Immature natural killer cell (primary cell): ENCODE measurements at regions not wholly inside any gene's neighbourhood (a gene's known extent, or its start where the extent isn't known, plus 50 kb on each side); places are given as distances from the start of the nearest gene placed in this dataset.
"Not testable (repeated sequence)": the region's sequence is repeated elsewhere in the genome, so short reads cannot be mapped to it uniquely, and the experiment has no call there.

Source experiments
- DNase-seq, 3 donors: peaks; one replicate each; pipeline ENCODE4 v3.0.0; 2022; ENCODE audit warnings: mixed read lengths in 1 of 3
- H3K27ac Mint-ChIP-seq, 6 donors: one replicate each; pipeline ENCODE4 v1.8.0; 2020; ENCODE audit warnings: mixed read lengths in 6 of 6, mild to moderate bottlenecking in 5 of 6, inconsistent platforms in 4 of 6, moderate library complexity in 3 of 6
- H3K27me3 Mint-ChIP-seq, 3 donors: one replicate each; pipeline ENCODE4 v1.8.0; 2020 to 2021; ENCODE audit warnings: low read depth in 3 of 3, mild to moderate bottlenecking in 3 of 3, mixed read lengths in 3 of 3, moderate library complexity in 3 of 3, inconsistent platforms in 1 of 3
- H3K36me3 Mint-ChIP-seq, 3 donors: one replicate each; pipeline ENCODE4 v1.8.0; 2020; ENCODE audit warnings: mixed read lengths in 3 of 3, inconsistent platforms in 2 of 3, mild to moderate bottlenecking in 2 of 3
- H3K4me1 Mint-ChIP-seq, 2 donors: one replicate each; pipeline ENCODE4 v1.8.0; 2020; ENCODE audit warnings: inconsistent platforms in 2 of 2, mild to moderate bottlenecking in 2 of 2, mixed read lengths in 2 of 2, moderate library complexity in 1 of 2
- H3K4me3 Mint-ChIP-seq, 5 donors: one replicate each; pipeline ENCODE4 v1.8.0; 2020; ENCODE audit warnings: mild to moderate bottlenecking in 5 of 5, mixed read lengths in 5 of 5, inconsistent platforms in 3 of 5, moderate library complexity in 3 of 5
- H3K9me3 Mint-ChIP-seq, 6 donors: one replicate each; pipeline ENCODE4 v1.8.0; 2020; ENCODE audit warnings: mild to moderate bottlenecking in 6 of 6, mixed read lengths in 6 of 6, inconsistent platforms in 4 of 6, moderate library complexity in 3 of 6

DNA sequence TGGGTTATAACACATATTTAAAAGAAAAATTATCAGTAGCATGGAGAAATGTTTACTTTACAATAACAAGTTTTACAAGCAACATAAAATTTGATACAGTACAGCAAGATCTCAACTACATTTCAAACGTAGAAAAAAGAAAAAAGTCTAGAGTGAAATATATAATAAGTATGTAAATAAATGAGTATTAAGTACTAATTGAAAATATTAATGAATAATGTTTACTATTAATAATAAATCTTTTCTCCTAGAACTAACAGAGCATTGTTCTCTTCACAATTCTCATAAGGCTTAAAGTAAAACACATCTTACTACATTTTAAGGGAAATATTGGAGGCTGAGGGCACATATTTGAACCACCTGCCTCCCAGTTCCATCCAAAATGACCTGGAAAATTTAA lies 72.1 kb downstream of the TMEM212 start:
- DNase-seq, result no peak
- Mint-ChIP-seq H3K36me3 (peaks cover 3 to 12% (median 9%) of the 10 kb centered on the region in 3 donors), H3K9me3 (peaks cover 0 to 5% (median 3%) of the 10 kb centered on the region in 6 donors), H3K27me3 (peaks cover 3 to 10% (median 3%) of the 10 kb centered on the region in 3 donors), H3K4me3 (no peak overlapping the region), H3K27ac (no peak overlapping the region), H3K4me1 (no peaks in the 10 kb centered on the region)

- peaks cover 5 to 11% (median 6%) of the 10 kb centered on the region in 3 donors for H3K36me3 Mint-ChIP-seq
- no peak overlapping the region for H3K4me3 Mint-ChIP-seq
- H3K27me3 Mint-ChIP-seq, result peaks cover 4 to 10% (median 5%) of the 10 kb centered on the region in 3 donors
- no peaks in the 10 kb centered on the region for H3K4me1 Mint-ChIP-seq
- no peak for DNase-seq
- peaks cover 0 to 13% (median 6%) of the 10 kb centered on the region in 6 donors for H3K9me3 Mint-ChIP-seq
- no peak overlapping the region for H3K27ac Mint-ChIP-seq
Observed at GRCh38 chr3:171916888-171917287, 73.7 kb downstream of the TMEM212 start.

DNA sequence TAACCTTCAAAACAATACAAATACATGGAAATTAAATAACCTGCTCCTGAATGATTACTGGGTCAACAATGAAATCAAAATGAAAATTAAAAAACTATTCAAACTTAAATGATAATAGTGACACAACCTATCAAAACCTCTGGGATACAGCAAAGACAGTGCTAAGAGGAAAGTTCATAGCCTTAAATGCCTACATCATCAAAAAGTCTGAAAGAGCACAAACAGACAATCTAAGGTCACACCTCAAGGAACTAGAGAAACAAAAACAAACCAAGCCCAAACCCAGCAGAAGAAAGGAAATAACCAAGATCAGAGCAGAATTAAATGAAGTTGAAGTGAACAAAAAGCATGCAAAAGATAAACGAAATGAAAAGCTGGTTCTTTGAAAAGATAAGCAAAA lies 79.5 kb downstream of the TMEM212 start:
- Mint-ChIP-seq H3K27me3 (peaks cover 3 to 11% (median 4%) of the 10 kb centered on the region in 3 donors), H3K27ac (peak overlapping the region in 1 of 6 donors; percentile 20), H3K36me3 (peaks cover 10 to 29% (median 16%) of the 10 kb centered on the region in 3 donors), H3K9me3 (peaks cover 11 to 25% (median 19%) of the 10 kb centered on the region in 6 donors)
- H3K4me3 Mint-ChIP-seq, H3K4me1 Mint-ChIP-seq, DNase-seq: not testable (repeated sequence)

DNA sequence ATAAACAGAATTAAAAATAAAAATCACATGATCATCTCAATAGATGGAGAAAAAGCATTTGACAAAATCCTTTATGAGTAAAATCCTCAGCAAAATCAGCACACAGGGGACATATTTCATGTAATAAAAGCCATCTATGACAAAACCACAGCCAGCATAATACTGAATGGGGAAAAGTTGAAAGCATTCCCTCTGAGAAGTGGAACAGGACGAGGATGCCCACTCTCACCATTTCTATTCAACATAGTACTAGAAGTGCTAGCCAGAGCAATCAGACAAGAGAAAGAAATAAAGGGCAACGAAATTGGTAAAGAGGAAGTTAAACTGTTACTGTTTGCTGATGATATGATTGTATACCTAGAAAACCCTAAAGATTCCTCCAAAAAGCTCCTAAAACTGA lies 80.5 kb downstream of the TMEM212 start:
- not testable (repeated sequence) for H3K4me3 Mint-ChIP-seq, H3K4me1 Mint-ChIP-seq, DNase-seq, H3K27ac Mint-ChIP-seq
- Mint-ChIP-seq H3K27me3 (peaks cover 3 to 11% (median 7%) of the 10 kb centered on the region in 3 donors), H3K36me3 (peaks cover 10 to 29% (median 16%) of the 10 kb centered on the region in 3 donors), H3K9me3 (peaks cover 11 to 25% (median 19%) of the 10 kb centered on the region in 6 donors)

DNA sequence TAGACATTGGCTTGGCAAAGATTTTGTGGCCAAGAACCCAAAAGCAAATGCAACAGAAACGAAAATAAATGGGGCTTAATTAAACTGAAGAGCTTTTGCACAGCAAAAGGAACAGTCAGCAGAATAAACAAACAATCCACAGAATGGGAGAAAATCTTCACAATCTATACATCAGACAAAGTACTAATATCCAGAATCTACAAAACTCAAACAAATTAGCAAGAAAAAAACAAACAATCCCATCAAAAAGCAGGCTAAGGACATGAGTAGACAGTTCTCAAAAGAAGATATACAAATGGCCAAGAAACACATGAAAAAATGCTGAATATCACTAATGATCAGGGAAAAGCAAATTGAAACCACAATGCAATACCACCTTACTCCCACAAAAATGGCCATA lies 81.7 kb downstream of the TMEM212 start:
- H3K4me3 Mint-ChIP-seq, H3K27me3 Mint-ChIP-seq, DNase-seq, H3K27ac Mint-ChIP-seq, H3K4me1 Mint-ChIP-seq: not testable (repeated sequence)
- Mint-ChIP-seq H3K9me3 (peaks cover 11 to 25% (median 19%) of the 10 kb centered on the region in 6 donors), H3K36me3 (peaks cover 10 to 29% (median 16%) of the 10 kb centered on the region in 3 donors)

- no peak for DNase-seq
- peaks cover 0 to 6% (median 0%) of the 10 kb centered on the region in 3 donors for H3K27me3 Mint-ChIP-seq
- no peak overlapping the region for H3K27ac Mint-ChIP-seq
- no peaks in the 10 kb centered on the region for H3K9me3 Mint-ChIP-seq
- no peak overlapping the region for H3K4me3 Mint-ChIP-seq
- H3K4me1 Mint-ChIP-seq, result no peaks in the 10 kb centered on the region
- peaks cover 0 to 4% (median 0%) of the 10 kb centered on the region in 3 donors for H3K36me3 Mint-ChIP-seq
Observed at GRCh38 chr3:171932153-171932611, 89.0 kb downstream of the TMEM212 start.

DNA sequence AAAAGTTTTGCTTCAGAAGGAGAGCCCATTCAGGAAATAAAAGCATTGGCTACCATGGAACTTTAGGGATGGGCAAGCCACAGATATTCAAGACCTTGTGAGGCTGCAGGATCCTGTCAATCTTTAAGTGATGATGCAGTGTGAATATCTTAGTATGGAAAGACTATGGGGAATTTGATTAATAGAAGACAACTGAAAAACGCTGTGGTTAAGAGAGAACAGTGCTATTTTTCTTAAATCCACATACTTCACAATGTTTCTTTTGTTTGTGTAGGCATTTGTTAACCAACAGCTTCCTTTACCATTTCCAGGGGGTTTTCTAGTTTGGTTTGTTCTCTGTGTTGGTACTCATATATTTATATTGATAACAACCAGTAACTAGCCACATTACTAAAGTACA lies 90.3 kb downstream of the TMEM212 start:
- H3K27me3 Mint-ChIP-seq, result peaks cover 0 to 6% (median 0%) of the 10 kb centered on the region in 3 donors
- H3K4me3 Mint-ChIP-seq, result no peak overlapping the region
- no peak for DNase-seq
- H3K36me3 Mint-ChIP-seq, result peaks cover 0 to 4% (median 0%) of the 10 kb centered on the region in 3 donors
- no peak overlapping the region for H3K27ac Mint-ChIP-seq
- H3K4me1 Mint-ChIP-seq, result peaks cover 2 to 5% of the 10 kb centered on the region in 2 donors
- H3K9me3 Mint-ChIP-seq, result no peaks in the 10 kb centered on the region

- H3K4me1 Mint-ChIP-seq, result peaks cover 2 to 6% of the 10 kb centered on the region in 2 donors
Observed at GRCh38 chr3:171935261-171936123, 92.3 kb downstream of the TMEM212 start.

DNA sequence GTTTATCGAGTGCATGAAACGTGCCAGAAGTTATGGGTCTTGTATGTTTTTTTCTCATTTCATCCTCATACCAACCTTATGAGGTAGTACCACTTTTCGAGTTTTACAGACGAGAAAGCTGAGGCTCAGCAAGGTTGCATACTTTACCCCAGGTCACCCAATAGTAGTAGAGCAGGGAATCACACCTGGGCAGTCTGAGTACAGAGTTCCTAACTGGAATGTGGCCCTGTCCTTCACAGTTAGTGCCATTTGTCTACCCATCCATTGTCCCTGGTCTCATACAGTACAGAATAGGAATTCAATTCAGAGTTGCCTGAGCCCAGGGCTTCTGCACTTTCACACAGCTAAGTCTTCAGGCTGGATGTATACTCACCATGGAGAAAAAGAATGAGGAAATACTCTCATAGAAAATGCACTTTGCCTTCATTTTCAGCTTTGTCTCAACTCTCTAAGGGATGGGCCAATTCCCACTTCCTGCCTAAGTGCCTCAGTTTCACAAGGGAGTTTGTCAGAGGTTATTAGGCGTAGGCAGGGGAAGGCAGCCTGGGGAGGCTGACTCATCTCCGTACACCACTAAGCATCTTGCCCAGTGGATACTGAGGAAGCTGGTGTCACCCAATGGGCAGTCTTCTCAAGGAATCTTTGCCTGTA lies 93.2 kb downstream of the TMEM212 start:
- no peak overlapping the region for H3K4me3 Mint-ChIP-seq
- DNase-seq, result no peak
- no peaks in the 10 kb centered on the region for H3K9me3 Mint-ChIP-seq
- no peak overlapping the region for H3K27ac Mint-ChIP-seq
- peaks cover 2 to 6% of the 10 kb centered on the region in 2 donors for H3K4me1 Mint-ChIP-seq
- peaks cover 0 to 6% (median 0%) of the 10 kb centered on the region in 3 donors for H3K27me3 Mint-ChIP-seq
- H3K36me3 Mint-ChIP-seq, result peaks cover 0 to 4% (median 0%) of the 10 kb centered on the region in 3 donors

More at GRCh38 chr3:171935261-171936123, 92.3 kb downstream of the TMEM212 start:
- Mint-ChIP-seq H3K9me3 (no peaks in the 10 kb centered on the region), H3K4me3 (no peak overlapping the region), H3K27ac (no peak overlapping the region), H3K36me3 (peaks cover 0 to 4% (median 0%) of the 10 kb centered on the region in 3 donors), H3K27me3 (peaks cover 0 to 6% (median 0%) of the 10 kb centered on the region in 3 donors)
- DNase-seq, result no peak

DNA sequence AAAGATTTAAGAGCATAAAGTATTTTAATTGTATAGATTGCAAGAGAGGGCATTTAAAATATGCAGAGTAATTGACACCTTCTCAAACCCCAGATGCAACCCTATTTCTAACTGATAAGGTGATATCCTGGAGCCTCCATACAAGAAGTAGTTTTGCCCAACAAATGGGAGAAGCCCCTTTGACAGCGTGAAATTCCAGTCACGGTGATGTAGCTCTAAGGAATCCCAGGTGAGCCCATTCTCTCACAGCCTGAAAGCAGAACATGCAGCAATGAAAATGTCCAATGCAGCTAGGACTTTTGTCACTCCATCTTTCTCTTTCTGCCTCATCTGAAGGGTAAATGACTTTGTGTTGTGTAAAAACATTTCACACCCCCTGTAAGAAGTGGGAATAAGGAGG lies 96.4 kb downstream of the TMEM212 start:
- Mint-ChIP-seq H3K4me3 (no peak overlapping the region), H3K9me3 (no peaks in the 10 kb centered on the region), H3K4me1 (peaks cover 2 to 12% of the 10 kb centered on the region in 2 donors), H3K27ac (no peak overlapping the region), H3K27me3 (peaks cover 0 to 9% (median 3%) of the 10 kb centered on the region in 3 donors), H3K36me3 (peaks cover 0 to 4% (median 0%) of the 10 kb centered on the region in 3 donors)
- DNase-seq, result no peak

- Mint-ChIP-seq H3K4me1 (peaks cover 4 to 12% of the 10 kb centered on the region in 2 donors), H3K27ac (peak overlapping the region in 1 of 6 donors; percentile 2), H3K27me3 (peaks cover 0 to 6% (median 3%) of the 10 kb centered on the region in 3 donors), H3K9me3 (no peaks in the 10 kb centered on the region), H3K36me3 (peaks cover 0 to 4% (median 0%) of the 10 kb centered on the region in 3 donors), H3K4me3 (no peak overlapping the region)
- no peak for DNase-seq
Observed at GRCh38 chr3:171940151-171940649, 97.1 kb downstream of the TMEM212 start.

GRCh38 chr3:171943262-171944117 lies 95.9 kb upstream of the FNDC3B start:
- H3K36me3 Mint-ChIP-seq, result peaks cover 0 to 7% (median 3%) of the 10 kb centered on the region in 3 donors

More at GRCh38 chr3:171943262-171944117, 95.9 kb upstream of the FNDC3B start:
- Mint-ChIP-seq H3K27ac (no peak overlapping the region), H3K27me3 (peaks cover 0 to 5% (median 3%) of the 10 kb centered on the region in 3 donors), H3K4me3 (no peak overlapping the region), H3K9me3 (peaks cover 0 to 4% (median 0%) of the 10 kb centered on the region in 6 donors), H3K4me1 (peaks cover 2 to 7% of the 10 kb centered on the region in 2 donors)
- no peak for DNase-seq
